ENCODE measurements at regions not wholly inside any gene's neighbourhood (a gene's known extent, or its start where the extent isn't known, plus 50 kb on each side); places are given as distances from the start of the nearest gene placed in this dataset.

GRCh38 chr9:81375187-81376100 lies 313.9 kb downstream of the TLE1 start:
- DNase-seq (ENCODE audit: extremely low spot score) = no peak
- ChIA-PET CTCF (no interaction called here), POLR2A (no interaction called here)
- no peak for TF ChIP-seq CTCF (IDR thresholded peaks at IDR 0.05; ENCODE audit: control extremely low read depth, extremely low read depth, low read depth, missing control alignments)

- no peak for DNase-seq (ENCODE audit: extremely low spot score)
- TF ChIP-seq CTCF (IDR thresholded peaks at IDR 0.05; ENCODE audit: control extremely low read depth, extremely low read depth, low read depth, missing control alignments) = no peak
- POLR2A ChIA-PET = no interaction called here
- CTCF ChIA-PET = no interaction called here
These were observed 314.7 kb downstream of the TLE1 start for GRCh38 chr9:81374459-81375186.

GRCh38 chr9:81373294-81373693 lies 316.1 kb downstream of the TLE1 start:
- no peak for DNase-seq (ENCODE audit: extremely low spot score)
- ChIA-PET CTCF (no interaction called here), POLR2A (no interaction called here)
- no peak for TF ChIP-seq CTCF (IDR thresholded peaks at IDR 0.05; ENCODE audit: control extremely low read depth, extremely low read depth, low read depth, missing control alignments)

- CTCF ChIA-PET = no interaction called here
- no peak for TF ChIP-seq CTCF (IDR thresholded peaks at IDR 0.05; ENCODE audit: control extremely low read depth, extremely low read depth, low read depth, missing control alignments)
- DNase-seq (ENCODE audit: extremely low spot score) = no peak
- POLR2A ChIA-PET = no interaction called here
These were observed 316.6 kb downstream of the TLE1 start for GRCh38 chr9:81372628-81373191.

- TF ChIP-seq CTCF (IDR thresholded peaks at IDR 0.05; ENCODE audit: control extremely low read depth, extremely low read depth, low read depth, missing control alignments) = no peak
- DNase-seq (ENCODE audit: extremely low spot score) = no peak
- ChIA-PET CTCF (no interaction called here), POLR2A (no interaction called here)
These were observed 317.5 kb downstream of the TLE1 start for GRCh38 chr9:81371824-81372223.

GRCh38 chr9:81370650-81371049 lies 318.7 kb downstream of the TLE1 start:
- POLR2A ChIA-PET = no interaction called here
- no peak for DNase-seq (ENCODE audit: extremely low spot score)
- TF ChIP-seq CTCF (IDR thresholded peaks at IDR 0.05; ENCODE audit: control extremely low read depth, extremely low read depth, low read depth, missing control alignments) = no peak
- CTCF ChIA-PET = no interaction called here

Data from GM10248 (cell line).